Ectodermal cell (in vitro differentiated cells): ENCODE measurements at regions not wholly inside any gene's neighbourhood (a gene's known extent, or its start where the extent isn't known, plus 50 kb on each side); places are given as distances from the start of the nearest gene placed in this dataset.

Experiments
- H3K27ac ChIP-seq: 2 replicates; pipeline ENCODE4 v1.7.0; 2013; ENCODE audit warnings: mild to moderate bottlenecking, low read depth, low read length; ENCODE audit not compliant: insufficient read depth, poor library complexity, severe bottlenecking
- H3K27me3 ChIP-seq: 2 replicates; pipeline ENCODE4 v1.7.0; 2013; ENCODE audit warnings: mild to moderate bottlenecking, low read length; ENCODE audit not compliant: insufficient read depth, control insufficient read depth, poor library complexity, severe bottlenecking
- H3K36me3 ChIP-seq: one replicate; pipeline ENCODE4 v1.7.0; 2013; ENCODE audit warnings: low read length; ENCODE audit not compliant: control insufficient read depth, insufficient read depth
- H3K4me1 ChIP-seq: one replicate; pipeline ENCODE4 v1.7.0; 2013; ENCODE audit warnings: low read length; ENCODE audit not compliant: control insufficient read depth, insufficient read depth
- H3K4me3 ChIP-seq: 2 replicates; pipeline ENCODE4 v1.7.0; 2013; ENCODE audit warnings: low read depth, low read length, control low read depth; ENCODE audit not compliant: insufficient read depth
- H3K9me3 ChIP-seq: 2 replicates; pipeline ENCODE4 v1.7.0; 2013; ENCODE audit warnings: mild to moderate bottlenecking, low read length, moderate library complexity; ENCODE audit not compliant: control insufficient read depth
- whole genome bisulfite sequencing, 2 experiments: methylation state at CpG; one replicate each; pipeline ENCODE4 v1.1.7; 2013; ENCODE audit warnings: missing lambda C conversion rate in 2 of 2; 5-methylcytosine and 5-hydroxymethylcytosine counted together

GRCh38 chr2:144248350-144249034, 271.4 kb downstream of the ZEB2 start:
- no peaks in the 10 kb centered on the region for H3K4me1 ChIP-seq
- H3K27ac ChIP-seq, result no peak overlapping the region
- H3K27me3 ChIP-seq, result no peaks in the 10 kb centered on the region
- peaks cover 4% of the 10 kb centered on the region for H3K36me3 ChIP-seq
- no peak overlapping the region for H3K4me3 ChIP-seq
- peaks cover 5% of the 10 kb centered on the region for H3K9me3 ChIP-seq
- WGBS, 2 experiments, result 94 to 97% methylated on average over 4 of the region's 4 CpGs

- Histone ChIP-seq H3K4me1 (peaks cover 7% of the 10 kb centered on the region), H3K4me3 (no peak overlapping the region), H3K36me3 (no peaks in the 10 kb centered on the region), H3K9me3 (no peaks in the 10 kb centered on the region), H3K27me3 (no peaks in the 10 kb centered on the region), H3K27ac (no peak overlapping the region)
Measured at GRCh38 chr2:144244938-144245337, 275.0 kb downstream of the ZEB2 start.

DNA sequence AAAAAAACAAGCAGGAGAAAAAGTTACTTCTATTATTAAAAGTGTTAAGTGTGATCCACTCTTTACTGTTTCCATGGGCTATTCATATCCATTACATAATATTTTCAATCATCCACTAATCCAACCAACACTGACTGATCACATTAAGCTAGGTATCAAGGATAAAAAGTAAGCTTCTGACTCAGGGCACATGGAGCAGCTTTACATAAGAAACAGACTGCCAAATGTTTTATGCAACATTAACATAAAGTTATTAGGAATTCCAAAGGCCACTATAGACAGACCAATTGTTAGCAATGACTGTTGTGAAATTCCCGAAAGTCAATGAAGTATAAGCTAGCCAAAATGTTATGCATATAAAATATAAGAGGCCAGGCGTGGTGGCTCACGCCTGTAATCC, 277.6 kb downstream of the ZEB2 start:
- Histone ChIP-seq H3K4me1 (peaks cover 15% of the 10 kb centered on the region), H3K4me3 (no peak overlapping the region), H3K36me3 (no peaks in the 10 kb centered on the region), H3K9me3 (no peaks in the 10 kb centered on the region), H3K27ac (no peak overlapping the region), H3K27me3 (no peaks in the 10 kb centered on the region)
- WGBS, 2 experiments, result 94 to 96% methylated on average over 3 of the region's 3 CpGs

GRCh38 chr2:144241801-144242200, 278.1 kb downstream of the ZEB2 start:
- Histone ChIP-seq H3K4me1 (peaks cover 15% of the 10 kb centered on the region), H3K27ac (no peak overlapping the region), H3K4me3 (no peak overlapping the region), H3K36me3 (no peaks in the 10 kb centered on the region), H3K27me3 (no peaks in the 10 kb centered on the region), H3K9me3 (no peaks in the 10 kb centered on the region)
- 88 to 92% methylated on average over 1 of the region's 1 CpG for WGBS, 2 experiments

GRCh38 chr2:144240656-144241339, 279.1 kb downstream of the ZEB2 start:
- Histone ChIP-seq H3K27me3 (no peaks in the 10 kb centered on the region), H3K4me3 (no peak overlapping the region)
- 23 to 30% methylated on average over 3 of the region's 3 CpGs for WGBS, 2 experiments

GRCh38 chr2:144239726-144240125, 280.2 kb downstream of the ZEB2 start:
- no peaks in the 10 kb centered on the region for H3K9me3 ChIP-seq
- H3K36me3 ChIP-seq, result no peaks in the 10 kb centered on the region
- H3K4me3 ChIP-seq, result no peak overlapping the region
- WGBS, 2 experiments, result 57% methylated on average over 1 of the region's 1 CpG; no CpG with 5 or more reads in 1 of the 2 experiments
- H3K27me3 ChIP-seq, result no peaks in the 10 kb centered on the region
- H3K4me1 ChIP-seq, result peaks cover 15% of the 10 kb centered on the region
- peak overlapping the region; percentile 12 for H3K27ac ChIP-seq

More at GRCh38 chr2:144240656-144241339, 279.1 kb downstream of the ZEB2 start:
- peaks cover 15% of the 10 kb centered on the region for H3K4me1 ChIP-seq
- H3K36me3 ChIP-seq, result no peaks in the 10 kb centered on the region
- H3K27ac ChIP-seq, result no peak overlapping the region
- H3K9me3 ChIP-seq, result no peaks in the 10 kb centered on the region

DNA sequence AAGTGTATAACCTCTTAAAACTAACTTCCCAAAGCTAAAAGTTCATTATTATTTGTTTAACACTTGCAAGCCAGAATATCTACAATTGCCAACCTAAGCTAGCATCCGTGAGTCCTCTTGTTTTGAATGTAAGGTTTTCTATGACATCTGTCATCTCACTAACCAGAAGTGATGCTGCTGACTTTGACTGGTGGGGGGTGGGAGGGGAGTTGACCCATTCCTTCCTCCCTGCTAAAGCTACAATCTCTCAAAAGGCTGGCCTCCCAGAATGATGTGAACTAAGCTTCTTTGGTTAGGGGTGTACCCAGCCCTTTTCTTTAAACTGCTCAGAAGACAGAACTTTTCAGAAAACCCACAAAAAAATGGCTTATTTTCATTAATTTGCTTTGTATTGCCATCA, 280.6 kb downstream of the ZEB2 start:
- Histone ChIP-seq H3K36me3 (no peaks in the 10 kb centered on the region), H3K4me1 (peaks cover 15% of the 10 kb centered on the region), H3K27ac (peak overlapping the region; percentile 12), H3K4me3 (no peak overlapping the region), H3K27me3 (no peaks in the 10 kb centered on the region), H3K9me3 (no peaks in the 10 kb centered on the region)
- 60 to 80% methylated on average over 1 of the region's 1 CpG for WGBS, 2 experiments

GRCh38 chr2:144237830-144238627, 281.9 kb downstream of the ZEB2 start:
- Histone ChIP-seq H3K9me3 (no peaks in the 10 kb centered on the region), H3K4me3 (no peak overlapping the region), H3K27ac (no peak overlapping the region), H3K4me1 (peaks cover 15% of the 10 kb centered on the region), H3K36me3 (no peaks in the 10 kb centered on the region), H3K27me3 (no peaks in the 10 kb centered on the region)
- WGBS, 2 experiments, result 79 to 86% methylated on average over 2 of the region's 2 CpGs

DNA sequence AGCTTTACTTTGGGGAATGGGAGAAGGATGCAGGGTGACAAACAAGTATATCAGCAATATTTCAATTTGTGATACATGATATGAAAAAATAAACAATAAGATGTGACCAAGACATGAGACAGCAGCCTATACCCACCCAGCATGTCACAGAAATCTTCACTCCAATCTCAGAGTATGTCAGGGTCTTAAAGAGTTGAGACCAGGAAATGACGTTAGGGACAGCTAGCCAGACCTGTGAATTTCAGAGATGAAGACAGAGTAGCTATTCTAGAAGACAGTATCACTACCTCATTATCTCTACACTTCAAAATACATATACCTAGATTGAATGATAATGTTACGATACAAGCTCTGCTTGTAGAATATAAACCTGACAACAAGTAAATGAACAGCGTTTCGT, 282.8 kb downstream of the ZEB2 start:
- no peaks in the 10 kb centered on the region for H3K27me3 ChIP-seq
- peaks cover 15% of the 10 kb centered on the region for H3K4me1 ChIP-seq
- H3K27ac ChIP-seq, result no peak overlapping the region
- no peaks in the 10 kb centered on the region for H3K9me3 ChIP-seq
- WGBS, 2 experiments, result 95 to 96% methylated on average over 4 of the region's 4 CpGs
- H3K36me3 ChIP-seq, result no peaks in the 10 kb centered on the region
- H3K4me3 ChIP-seq, result no peak overlapping the region

DNA sequence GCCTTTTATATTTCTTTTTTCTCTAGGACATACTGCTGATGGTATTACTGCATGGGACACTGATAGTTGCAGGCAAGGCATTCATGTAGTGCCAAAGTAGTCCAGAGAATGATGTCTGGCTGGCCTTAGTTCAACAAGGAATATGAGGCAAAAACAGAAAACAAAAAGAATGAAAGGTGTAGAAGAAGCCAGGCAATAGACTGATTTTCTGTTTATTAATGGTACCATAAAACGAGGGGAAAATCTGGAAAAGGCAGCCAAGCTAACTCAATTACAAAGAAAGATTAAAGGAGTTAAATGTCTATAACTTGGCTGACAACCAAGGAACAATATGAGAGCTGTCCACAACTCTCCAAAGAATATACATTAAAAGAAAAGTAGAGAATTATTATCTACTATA, 284.9 kb downstream of the ZEB2 start:
- H3K36me3 ChIP-seq, result no peaks in the 10 kb centered on the region
- no peaks in the 10 kb centered on the region for H3K9me3 ChIP-seq
- no peaks in the 10 kb centered on the region for H3K27me3 ChIP-seq
- H3K4me3 ChIP-seq, result no peak overlapping the region
- H3K27ac ChIP-seq, result no peak overlapping the region
- WGBS, 2 experiments, result 70 to 96% methylated on average over 1 of the region's 1 CpG
- peaks cover 8% of the 10 kb centered on the region for H3K4me1 ChIP-seq
